ENCODE measurements at regions not wholly inside any gene's neighbourhood (a gene's known extent, or its start where the extent isn't known, plus 50 kb on each side); places are given as distances from the start of the nearest gene placed in this dataset.

DNA sequence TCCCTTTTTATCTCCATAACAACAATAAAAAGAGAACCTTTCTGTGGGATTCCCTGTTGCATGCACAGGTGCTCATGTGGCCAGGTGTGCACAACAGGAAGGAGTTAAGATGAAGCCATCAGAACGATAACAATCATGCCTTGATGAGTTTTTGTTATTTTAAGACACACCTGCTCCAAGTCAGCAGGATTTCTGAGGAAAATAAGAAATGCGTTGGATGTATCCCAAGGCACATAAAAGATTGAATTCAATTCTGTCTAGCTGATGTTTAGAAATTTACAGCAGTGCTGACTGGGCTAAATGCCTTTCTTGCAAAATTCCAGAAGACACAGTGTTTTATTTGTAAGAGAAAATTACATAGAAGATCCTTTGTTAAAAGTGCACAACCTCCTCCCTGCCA is 1678.2 kb downstream of the ARAP2 start:
- ChIA-PET CTCF (no interaction called here), POLR2A (ENCODE audit: low non-redundant PET) (no interaction called here)
- H3K9me3 ChIP-seq (ENCODE audit: low read depth, low read length, poor library complexity, severe bottlenecking) = peaks cover 7% of the 10 kb centered on the region
- TF ChIP-seq, protein P1, sequence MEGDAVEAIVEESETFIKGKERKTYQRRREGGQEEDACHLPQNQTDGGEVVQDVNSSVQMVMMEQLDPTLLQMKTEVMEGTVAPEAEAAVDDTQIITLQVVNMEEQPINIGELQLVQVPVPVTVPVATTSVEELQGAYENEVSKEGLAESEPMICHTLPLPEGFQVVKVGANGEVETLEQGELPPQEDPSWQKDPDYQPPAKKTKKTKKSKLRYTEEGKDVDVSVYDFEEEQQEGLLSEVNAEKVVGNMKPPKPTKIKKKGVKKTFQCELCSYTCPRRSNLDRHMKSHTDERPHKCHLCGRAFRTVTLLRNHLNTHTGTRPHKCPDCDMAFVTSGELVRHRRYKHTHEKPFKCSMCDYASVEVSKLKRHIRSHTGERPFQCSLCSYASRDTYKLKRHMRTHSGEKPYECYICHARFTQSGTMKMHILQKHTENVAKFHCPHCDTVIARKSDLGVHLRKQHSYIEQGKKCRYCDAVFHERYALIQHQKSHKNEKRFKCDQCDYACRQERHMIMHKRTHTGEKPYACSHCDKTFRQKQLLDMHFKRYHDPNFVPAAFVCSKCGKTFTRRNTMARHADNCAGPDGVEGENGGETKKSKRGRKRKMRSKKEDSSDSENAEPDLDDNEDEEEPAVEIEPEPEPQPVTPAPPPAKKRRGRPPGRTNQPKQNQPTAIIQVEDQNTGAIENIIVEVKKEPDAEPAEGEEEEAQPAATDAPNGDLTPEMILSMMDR (conservative IDR thresholded peaks at IDR 0.05; ENCODE audit: low read depth, low read length) = no peak
- no peak for TF ChIP-seq EZH2 (IDR thresholded peaks at IDR 0.05; ENCODE audit: borderline replicate concordance, low read depth, low read length, poor library complexity, severe bottlenecking)
- H3K4me3 ChIP-seq (ENCODE audit: low read depth, low read length, poor library complexity, severe bottlenecking) = no peak overlapping the region
- H3K36me3 ChIP-seq (ENCODE audit: insufficient read depth, low read length, poor library complexity, severe bottlenecking) = no peaks in the 10 kb centered on the region
- DNase-seq (ENCODE audit: low spot score) = no peak
- H3K27ac ChIP-seq (ENCODE audit: low read depth, low read length, poor library complexity, severe bottlenecking) = no peak overlapping the region
- intact Hi-C loops (cut with micrococcal nuclease; ENCODE audit: unreplicated experiment) = no loop called here
- no peaks in the 10 kb centered on the region for H3K4me1 ChIP-seq (ENCODE audit: insufficient read depth, low read length, poor library complexity, severe bottlenecking)
- no TSS peak for BruUV-seq (replicated peaks)
- no peaks in the 10 kb centered on the region for H3K27me3 ChIP-seq (replicated peaks; ENCODE audit: insufficient read depth, low read depth, low read length, poor library complexity)

DNA sequence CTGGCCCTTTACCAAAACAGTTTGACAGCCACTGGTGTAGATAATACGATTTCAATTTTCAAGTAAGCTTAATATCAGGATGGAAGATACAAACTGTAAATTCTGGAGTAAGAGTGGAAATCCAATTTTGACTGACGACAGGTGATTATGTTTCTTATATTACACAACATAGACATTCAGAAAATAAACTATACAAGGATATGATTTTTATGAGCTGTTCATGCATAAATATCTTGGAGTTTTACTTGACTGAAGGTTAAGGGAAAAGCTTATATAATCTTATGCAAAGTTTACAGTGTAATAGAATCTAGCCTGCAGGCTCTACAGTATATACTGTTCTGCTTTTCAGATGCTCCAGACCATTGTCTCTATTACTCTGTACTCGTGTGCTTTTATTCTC is 1672.3 kb downstream of the ARAP2 start:
- POLR2A ChIA-PET (ENCODE audit: low non-redundant PET) = no interaction called here
- no peak for DNase-seq (ENCODE audit: low spot score)
- no peak for TF ChIP-seq EZH2 (IDR thresholded peaks at IDR 0.05; ENCODE audit: borderline replicate concordance, low read depth, low read length, poor library complexity, severe bottlenecking)
- TF ChIP-seq, protein P1 (conservative IDR thresholded peaks at IDR 0.05; ENCODE audit: low read depth, low read length) = no peak
- no peaks in the 10 kb centered on the region for H3K4me1 ChIP-seq (ENCODE audit: insufficient read depth, low read length, poor library complexity, severe bottlenecking)
- H3K27me3 ChIP-seq (replicated peaks; ENCODE audit: insufficient read depth, low read depth, low read length, poor library complexity) = no peaks in the 10 kb centered on the region
- H3K27ac ChIP-seq (ENCODE audit: low read depth, low read length, poor library complexity, severe bottlenecking) = no peak overlapping the region
- no peak overlapping the region for H3K4me3 ChIP-seq (ENCODE audit: low read depth, low read length, poor library complexity, severe bottlenecking)
- intact Hi-C loops (cut with micrococcal nuclease; ENCODE audit: unreplicated experiment) = no loop called here
- CTCF ChIA-PET = no interaction called here
- H3K36me3 ChIP-seq (ENCODE audit: insufficient read depth, low read length, poor library complexity, severe bottlenecking) = no peaks in the 10 kb centered on the region
- H3K9me3 ChIP-seq (ENCODE audit: low read depth, low read length, poor library complexity, severe bottlenecking) = peaks cover 10% of the 10 kb centered on the region
- no TSS peak for BruUV-seq (replicated peaks)

DNA sequence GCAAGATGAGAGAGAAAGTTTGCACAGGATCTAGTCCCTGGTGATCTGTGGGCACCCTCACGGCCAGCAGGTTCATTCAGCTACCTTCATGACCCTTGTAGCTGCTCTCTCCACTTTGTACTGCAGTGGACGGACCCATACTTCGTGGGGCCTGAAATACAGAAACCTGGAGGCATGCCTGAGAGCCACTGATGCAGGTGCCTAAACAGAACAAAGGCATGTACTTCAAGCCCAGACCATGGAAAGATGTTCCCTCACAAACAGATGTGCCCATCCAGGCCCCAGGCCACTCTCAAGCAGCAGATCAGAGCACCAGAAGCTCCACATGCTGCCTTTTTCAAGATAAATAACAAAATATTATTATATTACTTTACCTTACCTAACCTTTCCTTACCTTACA is 1629.0 kb downstream of the ARAP2 start:
- DNase-seq (ENCODE audit: low spot score) = no peak
- TF ChIP-seq EZH2 (IDR thresholded peaks at IDR 0.05; ENCODE audit: borderline replicate concordance, low read depth, low read length, poor library complexity, severe bottlenecking) = no peak
- TF ChIP-seq, protein P1 (conservative IDR thresholded peaks at IDR 0.05; ENCODE audit: low read depth, low read length) = no peak
- ChIA-PET CTCF (no interaction called here), POLR2A (ENCODE audit: low non-redundant PET) (no interaction called here)
- no peaks in the 10 kb centered on the region for H3K9me3 ChIP-seq (ENCODE audit: low read depth, low read length, poor library complexity, severe bottlenecking)
- BruUV-seq (replicated peaks) = no TSS peak
- no peak overlapping the region for H3K4me3 ChIP-seq (ENCODE audit: low read depth, low read length, poor library complexity, severe bottlenecking)
- H3K27ac ChIP-seq (ENCODE audit: low read depth, low read length, poor library complexity, severe bottlenecking) = no peak overlapping the region
- H3K4me1 ChIP-seq (ENCODE audit: insufficient read depth, low read length, poor library complexity, severe bottlenecking) = no peaks in the 10 kb centered on the region
- no peaks in the 10 kb centered on the region for H3K36me3 ChIP-seq (ENCODE audit: insufficient read depth, low read length, poor library complexity, severe bottlenecking)
- H3K27me3 ChIP-seq (replicated peaks; ENCODE audit: insufficient read depth, low read depth, low read length, poor library complexity) = no peaks in the 10 kb centered on the region
- intact Hi-C loops (cut with micrococcal nuclease; ENCODE audit: unreplicated experiment) = no loop called here
